ENCODE measurements at regions not wholly inside any gene's neighbourhood (a gene's known extent, or its start where the extent isn't known, plus 50 kb on each side); places are given as distances from the start of the nearest gene placed in this dataset.

DNA sequence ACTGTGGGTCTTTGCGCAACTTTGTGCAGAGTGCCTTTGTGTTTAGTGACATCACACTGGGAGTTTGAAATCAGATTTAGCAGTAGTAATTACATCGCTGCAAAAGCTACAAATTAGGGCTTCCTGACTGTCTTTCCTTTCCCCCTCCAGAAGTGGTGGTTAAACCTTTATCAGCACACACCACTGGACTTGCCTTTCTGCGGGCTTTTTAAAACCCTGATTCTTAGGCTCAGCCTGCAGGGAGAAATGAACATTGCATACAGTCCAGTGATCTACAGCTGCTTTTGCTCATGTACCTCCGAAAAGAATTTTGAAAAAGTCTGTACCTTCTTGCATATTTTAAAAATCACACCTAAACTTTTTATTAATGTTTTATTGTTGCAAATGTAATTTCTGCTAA, 219.7 kb upstream of the NAALADL2 start:
- TF ChIP-seq RARB (CRISPR knock-in tag; IDR thresholded peaks at IDR 0.05) (no peak), GLIS3 (CRISPR knock-in tag; IDR thresholded peaks at IDR 0.05) (no peak), TSHZ2 (CRISPR knock-in tag; IDR thresholded peaks at IDR 0.05) (no peak), SNAI2 (CRISPR knock-in tag; IDR thresholded peaks at IDR 0.05) (no peak), TOX (CRISPR knock-in tag; IDR thresholded peaks at IDR 0.05; ENCODE audit: borderline replicate concordance) (no peak), OSR1 (CRISPR knock-in tag; IDR thresholded peaks at IDR 0.05) (no peak), ZFP30 (CRISPR knock-in tag; IDR thresholded peaks at IDR 0.05) (no peak), ZFP3 (CRISPR knock-in tag; IDR thresholded peaks at IDR 0.05) (no peak)
- TF ChIP-seq, protein P1, sequence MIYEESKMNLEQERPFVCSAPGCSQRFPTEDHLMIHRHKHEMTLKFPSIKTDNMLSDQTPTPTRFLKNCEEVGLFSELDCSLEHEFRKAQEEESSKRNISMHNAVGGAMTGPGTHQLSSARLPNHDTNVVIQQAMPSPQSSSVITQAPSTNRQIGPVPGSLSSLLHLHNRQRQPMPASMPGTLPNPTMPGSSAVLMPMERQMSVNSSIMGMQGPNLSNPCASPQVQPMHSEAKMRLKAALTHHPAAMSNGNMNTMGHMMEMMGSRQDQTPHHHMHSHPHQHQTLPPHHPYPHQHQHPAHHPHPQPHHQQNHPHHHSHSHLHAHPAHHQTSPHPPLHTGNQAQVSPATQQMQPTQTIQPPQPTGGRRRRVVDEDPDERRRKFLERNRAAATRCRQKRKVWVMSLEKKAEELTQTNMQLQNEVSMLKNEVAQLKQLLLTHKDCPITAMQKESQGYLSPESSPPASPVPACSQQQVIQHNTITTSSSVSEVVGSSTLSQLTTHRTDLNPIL (CRISPR knock-in tag; IDR thresholded peaks at IDR 0.05; ENCODE audit: low read depth), result no peak
- TF ChIP-seq, protein P2, sequence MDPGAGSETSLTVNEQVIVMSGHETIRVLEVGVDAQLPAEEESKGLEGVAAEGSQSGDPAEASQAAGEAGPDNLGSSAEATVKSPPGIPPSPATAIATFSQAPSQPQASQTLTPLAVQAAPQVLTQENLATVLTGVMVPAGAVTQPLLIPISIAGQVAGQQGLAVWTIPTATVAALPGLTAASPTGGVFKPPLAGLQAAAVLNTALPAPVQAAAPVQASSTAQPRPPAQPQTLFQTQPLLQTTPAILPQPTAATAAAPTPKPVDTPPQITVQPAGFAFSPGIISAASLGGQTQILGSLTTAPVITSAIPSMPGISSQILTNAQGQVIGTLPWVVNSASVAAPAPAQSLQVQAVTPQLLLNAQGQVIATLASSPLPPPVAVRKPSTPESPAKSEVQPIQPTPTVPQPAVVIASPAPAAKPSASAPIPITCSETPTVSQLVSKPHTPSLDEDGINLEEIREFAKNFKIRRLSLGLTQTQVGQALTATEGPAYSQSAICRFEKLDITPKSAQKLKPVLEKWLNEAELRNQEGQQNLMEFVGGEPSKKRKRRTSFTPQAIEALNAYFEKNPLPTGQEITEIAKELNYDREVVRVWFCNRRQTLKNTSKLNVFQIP (CRISPR knock-in tag; IDR thresholded peaks at IDR 0.05; ENCODE audit: borderline replicate concordance, low read depth), result no peak
- TF ChIP-seq, protein P3, sequence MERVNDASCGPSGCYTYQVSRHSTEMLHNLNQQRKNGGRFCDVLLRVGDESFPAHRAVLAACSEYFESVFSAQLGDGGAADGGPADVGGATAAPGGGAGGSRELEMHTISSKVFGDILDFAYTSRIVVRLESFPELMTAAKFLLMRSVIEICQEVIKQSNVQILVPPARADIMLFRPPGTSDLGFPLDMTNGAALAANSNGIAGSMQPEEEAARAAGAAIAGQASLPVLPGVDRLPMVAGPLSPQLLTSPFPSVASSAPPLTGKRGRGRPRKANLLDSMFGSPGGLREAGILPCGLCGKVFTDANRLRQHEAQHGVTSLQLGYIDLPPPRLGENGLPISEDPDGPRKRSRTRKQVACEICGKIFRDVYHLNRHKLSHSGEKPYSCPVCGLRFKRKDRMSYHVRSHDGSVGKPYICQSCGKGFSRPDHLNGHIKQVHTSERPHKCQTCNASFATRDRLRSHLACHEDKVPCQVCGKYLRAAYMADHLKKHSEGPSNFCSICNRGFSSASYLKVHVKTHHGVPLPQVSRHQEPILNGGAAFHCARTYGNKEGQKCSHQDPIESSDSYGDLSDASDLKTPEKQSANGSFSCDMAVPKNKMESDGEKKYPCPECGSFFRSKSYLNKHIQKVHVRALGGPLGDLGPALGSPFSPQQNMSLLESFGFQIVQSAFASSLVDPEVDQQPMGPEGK (CRISPR knock-in tag; IDR thresholded peaks at IDR 0.05; ENCODE audit: borderline replicate concordance), result no peak
